ENCODE measurements at regions not wholly inside any gene's neighbourhood (a gene's known extent, or its start where the extent isn't known, plus 50 kb on each side); places are given as distances from the start of the nearest gene placed in this dataset.

- H3K4me1 Mint-ChIP-seq = no peaks in the 10 kb centered on the region
- no peaks in the 10 kb centered on the region for H3K9me3 Mint-ChIP-seq
- no peaks in the 10 kb centered on the region for H3K27me3 Mint-ChIP-seq
- H3K36me3 Mint-ChIP-seq = peaks cover 2% of the 10 kb centered on the region
- no peak overlapping the region for H3K4me3 Mint-ChIP-seq
- no peak overlapping the region for H3K27ac Mint-ChIP-seq
Observed at GRCh38 chr2:104408266-104408665, 445.6 kb upstream of the POU3F3 start.

GRCh38 chr2:104410136-104410535 lies 443.8 kb upstream of the POU3F3 start:
- Mint-ChIP-seq H3K4me3 (no peak overlapping the region), H3K27me3 (no peaks in the 10 kb centered on the region), H3K27ac (no peak overlapping the region), H3K9me3 (no peaks in the 10 kb centered on the region), H3K36me3 (peaks cover 2% of the 10 kb centered on the region), H3K4me1 (no peaks in the 10 kb centered on the region)

- no peak overlapping the region for H3K4me3 Mint-ChIP-seq
- H3K36me3 Mint-ChIP-seq = peaks cover 2% of the 10 kb centered on the region
- no peaks in the 10 kb centered on the region for H3K9me3 Mint-ChIP-seq
- H3K27me3 Mint-ChIP-seq = no peaks in the 10 kb centered on the region
- H3K4me1 Mint-ChIP-seq = no peaks in the 10 kb centered on the region
- H3K27ac Mint-ChIP-seq = no peak overlapping the region
Observed at GRCh38 chr2:104412384-104412783, 441.5 kb upstream of the POU3F3 start.

- H3K27me3 Mint-ChIP-seq = no peaks in the 10 kb centered on the region
- no peaks in the 10 kb centered on the region for H3K4me1 Mint-ChIP-seq
- no peak overlapping the region for H3K27ac Mint-ChIP-seq
- H3K9me3 Mint-ChIP-seq = no peaks in the 10 kb centered on the region
- no peak overlapping the region for H3K4me3 Mint-ChIP-seq
- peaks cover 2% of the 10 kb centered on the region for H3K36me3 Mint-ChIP-seq
Observed at GRCh38 chr2:104413890-104414289, 440.0 kb upstream of the POU3F3 start.

GRCh38 chr2:104415284-104415683 lies 438.6 kb upstream of the POU3F3 start:
- H3K27ac Mint-ChIP-seq = no peak overlapping the region
- H3K4me3 Mint-ChIP-seq = no peak overlapping the region
- no peaks in the 10 kb centered on the region for H3K9me3 Mint-ChIP-seq
- H3K27me3 Mint-ChIP-seq = no peaks in the 10 kb centered on the region
- H3K36me3 Mint-ChIP-seq = peaks cover 2% of the 10 kb centered on the region
- no peaks in the 10 kb centered on the region for H3K4me1 Mint-ChIP-seq

GRCh38 chr2:104416339-104417000 lies 437.4 kb upstream of the POU3F3 start:
- Mint-ChIP-seq H3K4me3 (no peak overlapping the region), H3K27me3 (no peaks in the 10 kb centered on the region), H3K9me3 (no peaks in the 10 kb centered on the region), H3K27ac (no peak overlapping the region), H3K4me1 (no peaks in the 10 kb centered on the region), H3K36me3 (peaks cover 2% of the 10 kb centered on the region)

- Mint-ChIP-seq H3K9me3 (no peaks in the 10 kb centered on the region), H3K27me3 (peaks cover 1% of the 10 kb centered on the region), H3K4me1 (no peaks in the 10 kb centered on the region)
Observed at GRCh38 chr2:104420420-104420819, 433.5 kb upstream of the POU3F3 start.

GRCh38 chr2:104420953-104421352 lies 433.0 kb upstream of the POU3F3 start:
- H3K36me3 Mint-ChIP-seq = no peaks in the 10 kb centered on the region
- H3K9me3 Mint-ChIP-seq = no peaks in the 10 kb centered on the region
- no peak overlapping the region for H3K27ac Mint-ChIP-seq
- no peaks in the 10 kb centered on the region for H3K4me1 Mint-ChIP-seq
- H3K27me3 Mint-ChIP-seq = peaks cover 1% of the 10 kb centered on the region
- H3K4me3 Mint-ChIP-seq = no peak overlapping the region

More at GRCh38 chr2:104420420-104420819, 433.5 kb upstream of the POU3F3 start:
- Mint-ChIP-seq H3K4me3 (no peak overlapping the region), H3K36me3 (no peaks in the 10 kb centered on the region), H3K27ac (no peak overlapping the region)

GRCh38 chr2:104425850-104426595 lies 427.9 kb upstream of the POU3F3 start:
- Mint-ChIP-seq H3K36me3 (no peaks in the 10 kb centered on the region), H3K9me3 (no peaks in the 10 kb centered on the region), H3K27me3 (peaks cover 8% of the 10 kb centered on the region), H3K4me3 (no peak overlapping the region), H3K27ac (no peak overlapping the region), H3K4me1 (no peaks in the 10 kb centered on the region)

GRCh38 chr2:104428155-104428554 lies 425.8 kb upstream of the POU3F3 start:
- Mint-ChIP-seq H3K4me1 (peaks cover 4 to 8% (median 6%) of the 10 kb centered on the region in 3 donors), H3K36me3 (peaks cover 2% of the 10 kb centered on the region), H3K27me3 (peaks cover 26% of the 10 kb centered on the region), H3K27ac (no peak overlapping the region), H3K9me3 (no peaks in the 10 kb centered on the region), H3K4me3 (no peak overlapping the region)

GRCh38 chr2:104429639-104430358 lies 424.1 kb upstream of the POU3F3 start:
- H3K4me3 Mint-ChIP-seq = no peak overlapping the region
- H3K27me3 Mint-ChIP-seq = peaks cover 33% of the 10 kb centered on the region
- H3K36me3 Mint-ChIP-seq = peaks cover 2% of the 10 kb centered on the region
- no peaks in the 10 kb centered on the region for H3K9me3 Mint-ChIP-seq
- H3K27ac Mint-ChIP-seq = no peak overlapping the region
- peaks cover 12 to 20% (median 12%) of the 10 kb centered on the region in 3 donors for H3K4me1 Mint-ChIP-seq

- no peaks in the 10 kb centered on the region for H3K9me3 Mint-ChIP-seq
- H3K27me3 Mint-ChIP-seq = peaks cover 32% of the 10 kb centered on the region
- no peak overlapping the region for H3K27ac Mint-ChIP-seq
- peaks cover 12 to 20% (median 12%) of the 10 kb centered on the region in 3 donors for H3K4me1 Mint-ChIP-seq
- H3K36me3 Mint-ChIP-seq = peaks cover 2% of the 10 kb centered on the region
- H3K4me3 Mint-ChIP-seq = no peak overlapping the region
Observed at GRCh38 chr2:104430359-104430740, 423.6 kb upstream of the POU3F3 start.

- peaks cover 32% of the 10 kb centered on the region for H3K27me3 Mint-ChIP-seq
- no peak overlapping the region for H3K27ac Mint-ChIP-seq
- H3K4me1 Mint-ChIP-seq = peaks cover 12 to 20% (median 12%) of the 10 kb centered on the region in 3 donors
- peaks cover 2% of the 10 kb centered on the region for H3K36me3 Mint-ChIP-seq
- H3K9me3 Mint-ChIP-seq = no peaks in the 10 kb centered on the region
- no peak overlapping the region for H3K4me3 Mint-ChIP-seq
Observed at GRCh38 chr2:104430852-104431251, 423.1 kb upstream of the POU3F3 start.

- H3K27me3 Mint-ChIP-seq = peaks cover 32% of the 10 kb centered on the region
- H3K9me3 Mint-ChIP-seq = no peaks in the 10 kb centered on the region
- H3K4me3 Mint-ChIP-seq = no peak overlapping the region
- H3K36me3 Mint-ChIP-seq = peaks cover 2% of the 10 kb centered on the region
- peaks cover 12 to 20% (median 12%) of the 10 kb centered on the region in 3 donors for H3K4me1 Mint-ChIP-seq
- no peak overlapping the region for H3K27ac Mint-ChIP-seq
Observed at GRCh38 chr2:104431701-104432121, 422.2 kb upstream of the POU3F3 start.

GRCh38 chr2:104432401-104432800 lies 421.5 kb upstream of the POU3F3 start:
- Mint-ChIP-seq H3K36me3 (peaks cover 2% of the 10 kb centered on the region), H3K4me3 (peak overlapping the region in 2 of 4 donors; percentile 55 to 83), H3K4me1 (peaks cover 12 to 20% (median 12%) of the 10 kb centered on the region in 3 donors), H3K9me3 (no peaks in the 10 kb centered on the region), H3K27me3 (peaks cover 32% of the 10 kb centered on the region), H3K27ac (no peak overlapping the region)

Measured in IgD-negative memory B cell (primary cell).